ENCODE measurements at regions not wholly inside any gene's neighbourhood (a gene's known extent, or its start where the extent isn't known, plus 50 kb on each side); places are given as distances from the start of the nearest gene placed in this dataset.
"Not testable (repeated sequence)": the region's sequence is repeated elsewhere in the genome, so short reads cannot be mapped to it uniquely, and the experiment has no call there.

GRCh38 chr18:46229641-46230040 lies 125.5 kb downstream of the HAUS1 start:
- DNase-seq (ENCODE audit: low spot score) = not testable (repeated sequence)

- no peak for DNase-seq (ENCODE audit: low spot score)
These were observed 132.0 kb downstream of the HAUS1 start for GRCh38 chr18:46236156-46236555.

DNA sequence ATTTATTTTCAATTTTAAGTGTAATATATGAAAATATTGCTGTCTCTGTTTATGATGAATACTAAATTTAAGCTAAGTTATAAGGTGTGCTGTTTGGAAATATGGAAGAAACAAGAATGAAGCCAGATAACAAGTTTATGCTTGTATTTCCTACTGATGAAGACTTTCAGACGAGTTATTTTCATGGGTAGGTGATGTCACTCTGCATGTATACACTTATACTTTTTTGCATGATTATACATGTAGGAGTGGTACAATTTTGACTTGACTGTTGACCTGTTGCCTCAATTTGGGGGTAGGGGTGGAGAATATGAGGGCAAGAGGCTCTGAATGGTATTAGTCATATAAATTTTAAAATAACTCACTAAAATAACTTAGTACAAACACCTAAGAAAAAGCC lies 133.7 kb downstream of the HAUS1 start:
- no peak for DNase-seq (ENCODE audit: low spot score)

DNA sequence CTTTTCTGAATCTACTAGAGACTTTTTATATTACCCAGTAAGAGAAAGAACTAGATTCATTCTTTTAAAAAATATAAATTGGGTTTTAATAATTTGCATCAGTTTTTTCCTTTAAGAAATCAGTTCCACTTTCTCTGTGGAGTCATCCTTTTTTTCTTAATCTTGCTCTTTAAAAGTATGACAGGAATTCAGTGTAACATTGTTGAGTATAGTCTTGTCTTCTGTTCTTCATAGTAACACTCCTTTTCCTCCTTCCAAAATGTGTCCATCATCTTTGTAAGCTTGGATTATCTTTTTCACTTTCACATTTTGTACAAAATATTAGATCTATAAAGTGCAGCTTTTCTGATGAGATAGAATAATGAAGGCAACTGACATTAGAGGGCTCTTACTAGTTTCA lies 135.4 kb downstream of the HAUS1 start:
- no peak for DNase-seq (ENCODE audit: low spot score)

- DNase-seq (ENCODE audit: low spot score) = no peak
These were observed 135.8 kb downstream of the HAUS1 start for GRCh38 chr18:46239998-46240397.

DNA sequence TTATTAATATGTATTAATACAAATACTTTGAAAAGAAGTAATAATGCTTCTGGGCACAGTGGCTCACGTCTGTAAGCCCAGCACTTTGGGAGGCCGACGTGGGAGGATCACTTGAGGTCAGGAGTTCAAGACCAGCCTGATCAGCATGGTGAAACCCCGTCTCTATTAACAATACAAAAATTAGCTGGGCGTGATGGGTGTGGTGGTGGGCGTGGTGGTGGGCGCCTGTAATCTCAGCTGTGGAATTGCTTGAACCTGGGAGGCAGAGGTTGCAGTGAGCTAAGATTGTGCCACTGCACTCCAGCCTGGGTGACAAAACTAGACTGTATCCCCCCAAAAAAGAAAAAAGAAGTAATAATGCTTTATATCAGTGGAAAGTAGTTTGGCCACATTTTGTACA lies 137.2 kb downstream of the HAUS1 start:
- DNase-seq (ENCODE audit: low spot score) = not testable (repeated sequence)

- DNase-seq (ENCODE audit: low spot score) = no peak
These were observed 138.0 kb downstream of the HAUS1 start for GRCh38 chr18:46242183-46242582.

GRCh38 chr18:46243095-46243494 lies 138.9 kb downstream of the HAUS1 start:
- DNase-seq (ENCODE audit: low spot score) = no peak

DNA sequence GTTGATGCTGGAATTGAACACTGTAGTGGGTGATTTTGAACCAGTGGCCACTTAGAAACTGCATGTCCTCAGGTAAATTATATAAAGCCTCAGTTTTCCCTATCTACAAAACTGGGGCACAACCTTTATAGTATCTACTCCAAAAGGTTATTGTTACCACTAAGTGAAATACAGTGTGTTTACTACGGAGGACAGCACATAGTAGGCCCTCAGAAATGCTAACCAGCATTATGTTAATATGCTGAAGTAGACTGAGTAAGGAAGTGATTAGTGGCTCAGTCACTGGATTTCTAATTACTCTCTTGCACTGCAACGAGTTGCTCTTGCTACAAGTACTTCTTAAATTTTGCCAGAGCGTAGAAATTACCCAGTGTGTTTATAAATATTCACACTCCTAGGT lies 139.5 kb downstream of the HAUS1 start:
- DNase-seq (ENCODE audit: low spot score) = no peak

- no peak for DNase-seq (ENCODE audit: low spot score)
These were observed 141.9 kb downstream of the HAUS1 start for GRCh38 chr18:46246101-46246500.

DNA sequence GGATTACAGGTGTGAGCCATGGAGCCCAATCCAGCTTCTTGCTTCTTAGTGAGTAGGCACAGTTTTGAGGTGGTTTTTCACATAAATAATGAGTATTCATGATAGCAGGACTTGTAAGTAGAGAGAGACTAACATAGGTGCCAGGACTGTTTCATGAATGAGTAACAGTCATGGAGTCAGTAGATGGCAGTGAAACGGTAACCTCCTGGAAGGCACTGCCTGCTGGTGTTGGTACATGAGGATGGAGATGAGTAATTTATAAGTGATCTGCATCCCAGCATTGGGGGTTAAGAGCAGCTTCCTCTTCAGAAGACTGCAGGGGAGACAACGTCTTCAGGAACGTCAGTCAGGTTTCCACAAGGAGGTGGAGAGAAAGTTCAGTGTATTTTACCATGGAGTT lies 143.8 kb downstream of the HAUS1 start:
- no peak for DNase-seq (ENCODE audit: low spot score)

- no peak for DNase-seq (ENCODE audit: low spot score)
These were observed 146.1 kb downstream of the HAUS1 start for GRCh38 chr18:46250084-46250811.

GRCh38 chr18:46250812-46251173 lies 146.6 kb downstream of the HAUS1 start:
- DNase-seq (ENCODE audit: low spot score) = no peak

- DNase-seq (ENCODE audit: low spot score) = no peak
These were observed 148.6 kb downstream of the HAUS1 start for GRCh38 chr18:46252759-46253158.

GRCh38 chr18:46253498-46253897 lies 149.3 kb downstream of the HAUS1 start:
- DNase-seq (ENCODE audit: low spot score) = no peak

GRCh38 chr18:46256078-46256477 lies 151.9 kb downstream of the HAUS1 start:
- DNase-seq (ENCODE audit: low spot score) = no peak

DNA sequence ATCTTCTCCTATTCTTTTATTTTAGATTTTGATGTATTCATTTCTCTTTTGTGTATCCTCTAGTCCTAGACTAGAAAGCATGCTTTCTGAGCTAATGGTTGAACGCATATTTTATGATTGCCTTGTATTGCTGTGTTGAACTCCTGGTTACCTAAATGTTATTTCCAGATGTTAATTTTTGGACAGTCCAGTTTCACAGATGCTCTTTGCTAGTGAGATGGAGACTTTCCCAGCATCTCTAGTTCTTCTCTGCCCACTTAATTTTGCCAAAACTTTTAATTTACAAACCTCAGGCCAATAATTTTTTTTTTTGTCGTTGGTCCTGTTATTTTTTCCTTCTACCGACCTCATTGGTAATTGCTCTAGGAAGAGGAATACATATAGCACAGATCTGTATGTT lies 153.2 kb downstream of the HAUS1 start:
- no peak for DNase-seq (ENCODE audit: low spot score)

- no peak for DNase-seq (ENCODE audit: low spot score)
These were observed 156.1 kb downstream of the HAUS1 start for GRCh38 chr18:46260016-46260878.

- DNase-seq (ENCODE audit: low spot score) = no peak
These were observed 156.6 kb downstream of the HAUS1 start for GRCh38 chr18:46260879-46261143.

DNA sequence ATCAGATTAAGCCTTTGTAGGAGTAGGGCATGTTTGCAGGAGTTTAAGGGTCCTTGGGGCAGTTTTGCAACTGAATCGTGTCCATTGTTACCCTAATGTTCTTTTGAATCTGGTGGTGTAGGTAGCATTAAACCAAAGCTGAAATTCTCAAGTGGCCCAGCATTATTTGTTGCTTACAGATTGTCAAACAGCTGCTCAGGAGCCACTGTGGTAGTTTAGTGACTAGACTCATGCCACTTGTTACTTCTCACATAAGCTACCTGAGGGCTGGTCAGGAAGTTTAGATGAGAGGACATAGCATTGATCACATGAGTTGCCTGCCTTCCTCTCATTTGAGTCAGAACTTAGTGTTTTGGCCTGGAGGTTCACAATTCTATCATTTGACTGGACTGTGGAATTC lies 157.6 kb downstream of the HAUS1 start:
- DNase-seq (ENCODE audit: low spot score) = no peak

GRCh38 chr18:46262856-46263255 lies 158.7 kb downstream of the HAUS1 start:
- no peak for DNase-seq (ENCODE audit: low spot score)

DNA sequence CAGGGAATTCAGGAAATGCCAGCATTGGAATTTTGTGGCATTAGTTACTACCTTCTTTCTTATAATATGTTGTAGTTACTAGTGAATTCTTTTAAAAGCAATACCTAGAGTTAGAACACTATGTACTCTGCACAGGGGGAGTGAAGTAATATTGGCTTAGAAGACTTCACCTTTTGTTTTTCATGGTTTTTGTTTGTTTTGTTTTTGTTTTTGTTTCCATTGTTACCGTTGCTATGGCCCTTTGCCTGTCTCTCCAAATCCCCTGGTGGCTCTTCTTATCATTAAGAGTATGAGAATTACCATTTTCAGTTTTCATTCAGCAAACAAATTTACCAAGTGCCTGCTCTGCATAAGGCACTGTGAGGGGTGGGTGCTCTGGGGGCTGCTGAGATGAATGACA lies 160.1 kb downstream of the HAUS1 start:
- no peak for DNase-seq (ENCODE audit: low spot score)

- DNase-seq (ENCODE audit: low spot score) = no peak
These were observed 161.3 kb downstream of the HAUS1 start for GRCh38 chr18:46265196-46266156.

Measured in hematopoietic multipotent progenitor cell treated with erythropoietin and hydrocortisone succinate and interleukin-3 and kit ligand, for 17 days (in vitro differentiated cells).